ENCODE measurements at regions not wholly inside any gene's neighbourhood (a gene's known extent, or its start where the extent isn't known, plus 50 kb on each side); places are given as distances from the start of the nearest gene placed in this dataset.
A peak's percentile ranks its signal among the peaks of the same experiment; 100 is the strongest.

- POLR2A ChIA-PET = no interaction called here
- no peak overlapping the region for H3K27ac ChIP-seq
- DNase-seq (ENCODE audit: low read depth in 1 of 2, low spot score in 1 of 2) (peak; percentile 3 to 55), ATAC-seq (peak in 1 of 2 experiments; percentile 66; a peak in 3 of 6 replicates), FAIRE-seq (no peak)
- CTCF ChIA-PET = interaction anchor here (0.6 to 1.1 kb wide), 4 partner anchors 19 to 570 kb away, joined by 3 to 4 read pairs (median 3); no protein-coding TSS in a partner anchor
- no peak for TF ChIP-seq HOXB13 (CRISPR knock-in tag; IDR thresholded peaks at IDR 0.05; ENCODE audit: low read depth)
- no peak for TF ChIP-seq PHF8 (IDR thresholded peaks at IDR 0.05; ENCODE audit: borderline replicate concordance, low read depth)
- no peak for TF ChIP-seq HOXB5 (CRISPR knock-in tag; IDR thresholded peaks at IDR 0.05)
- no peak for TF ChIP-seq ZSCAN20 (CRISPR knock-in tag; IDR thresholded peaks at IDR 0.05)
- TF ChIP-seq RAD21 (conservative IDR thresholded peaks at IDR 0.05 in 1 of 2, IDR thresholded peaks at IDR 0.05 in 1 of 2) = 0 out of 5 replicates have a peak, but pooled peaks of 1 of the 2 experiments have one; percentile 12
- 13% methylated on average over 13 of the region's 16 CpGs for WGBS (ENCODE audit: missing lambda C conversion rate)
- no peak overlapping the region for H3K4me2 ChIP-seq
- H3K4me1 ChIP-seq = no peaks in the 10 kb centered on the region
- H3K9me3 ChIP-seq = no peaks in the 10 kb centered on the region
- no peak overlapping the region for H3K4me3 ChIP-seq
Measured at GRCh38 chr14:106436310-106436905, 910.0 kb downstream of the TMEM121 start.

GRCh38 chr14:106442857-106443256, 916.5 kb downstream of the TMEM121 start:
- POLR2A ChIA-PET = no interaction called here
- no peaks in the 10 kb centered on the region for H3K9me3 ChIP-seq
- DNase-seq (ENCODE audit: low read depth in 1 of 2, low spot score in 1 of 2) (no peak), FAIRE-seq (no peak), ATAC-seq (no peak)
- no peak overlapping the region for H3K4me2 ChIP-seq
- CTCF ChIA-PET = no interaction called here
- H3K4me3 ChIP-seq = no peak overlapping the region
- H3K4me1 ChIP-seq = no peaks in the 10 kb centered on the region
- WGBS (ENCODE audit: missing lambda C conversion rate) = 0% methylated on average over 5 of the region's 7 CpGs
- TF ChIP-seq KDM1A (IDR thresholded peaks at IDR 0.05; ENCODE audit: low read depth) (no peak), HMGXB4 (CRISPR knock-in tag; IDR thresholded peaks at IDR 0.05; ENCODE audit: borderline replicate concordance) (no peak), TP53 (CRISPR knock-in tag; IDR thresholded peaks at IDR 0.05) (no peak), EHF (CRISPR knock-in tag; IDR thresholded peaks at IDR 0.05) (no peak), MYC (IDR thresholded peaks at IDR 0.05; ENCODE audit: borderline replicate concordance, low read length) (no peak)
- H3K27ac ChIP-seq = no peak overlapping the region

- ATAC-seq = no peak
- no peak overlapping the region for H3K4me2 ChIP-seq
- H3K27ac ChIP-seq = no peak overlapping the region
- POLR2A ChIA-PET = no interaction called here
- WGBS (ENCODE audit: missing lambda C conversion rate) = 0% methylated on average over 3 of the region's 3 CpGs
- no peaks in the 10 kb centered on the region for H3K9me3 ChIP-seq
- no peaks in the 10 kb centered on the region for H3K4me1 ChIP-seq
- CTCF ChIA-PET = no interaction called here
- TF ChIP-seq ELK1 (IDR thresholded peaks at IDR 0.05; ENCODE audit: low read depth, low read length) = no peak
- no peak for TF ChIP-seq REST (IDR thresholded peaks at IDR 0.05)
- TF ChIP-seq RFX5 (IDR thresholded peaks at IDR 0.05) = no peak
- no peak for TF ChIP-seq MAZ (IDR thresholded peaks at IDR 0.05; ENCODE audit: borderline replicate concordance, low read depth, low read length)
- TF ChIP-seq PBX3 (IDR thresholded peaks at IDR 0.05) = no peak
- no peak for TF ChIP-seq CEBPB (IDR thresholded peaks at IDR 0.05)
- TF ChIP-seq KDM5A (IDR thresholded peaks at IDR 0.05) = no peak
- no peak for TF ChIP-seq HOXA7 (CRISPR knock-in tag; IDR thresholded peaks at IDR 0.05)
- no peak for TF ChIP-seq EP300 (IDR thresholded peaks at IDR 0.05)
- TF ChIP-seq HOXB5 (CRISPR knock-in tag; IDR thresholded peaks at IDR 0.05) = no peak
- TF ChIP-seq HEYL (CRISPR knock-in tag; IDR thresholded peaks at IDR 0.05) = no peak
- no peak for TF ChIP-seq JUN (IDR thresholded peaks at IDR 0.05)
- DNase-seq (ENCODE audit: low read depth in 1 of 2, low spot score in 1 of 2) = no peak
- H3K4me3 ChIP-seq = no peak overlapping the region
- FAIRE-seq = no peak
Measured at GRCh38 chr14:106455026-106455425, 928.6 kb downstream of the TMEM121 start.
